GM20431 (cell line): ENCODE measurements at regions not wholly inside any gene's neighbourhood (a gene's known extent, or its start where the extent isn't known, plus 50 kb on each side); places are given as distances from the start of the nearest gene placed in this dataset.

Experiments used
- in situ Hi-C: fragments of 300-500 bp; cut with MseI, MboI; formaldehyde crosslinking; loops from one replicate; pipeline ENCODE4 v1.15.0; 2020; ENCODE audit warnings: low sequenced_read_pairs; ENCODE audit not compliant: unreplicated experiment

DNA sequence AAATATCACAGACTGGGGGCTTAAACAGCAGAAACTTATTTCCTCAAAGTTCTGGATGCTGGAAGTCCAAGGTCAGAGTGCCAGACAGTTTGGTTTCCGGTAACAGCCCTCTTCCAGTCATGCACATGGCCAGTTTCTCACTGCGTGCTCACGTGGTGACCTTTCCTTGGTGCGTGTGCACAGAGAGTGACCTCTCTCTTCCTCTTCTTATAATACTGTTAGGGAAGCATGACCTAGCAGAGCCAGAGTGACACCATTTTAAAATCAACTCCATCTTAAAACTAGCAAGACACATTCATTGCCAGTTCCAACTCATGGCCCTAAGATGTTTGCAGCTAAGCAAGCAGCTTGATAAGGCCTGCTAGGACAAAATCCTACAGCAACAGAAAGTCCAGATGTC lies 221.5 kb upstream of the DAAM1 start:
- in situ Hi-C loops, result no loop called here

DNA sequence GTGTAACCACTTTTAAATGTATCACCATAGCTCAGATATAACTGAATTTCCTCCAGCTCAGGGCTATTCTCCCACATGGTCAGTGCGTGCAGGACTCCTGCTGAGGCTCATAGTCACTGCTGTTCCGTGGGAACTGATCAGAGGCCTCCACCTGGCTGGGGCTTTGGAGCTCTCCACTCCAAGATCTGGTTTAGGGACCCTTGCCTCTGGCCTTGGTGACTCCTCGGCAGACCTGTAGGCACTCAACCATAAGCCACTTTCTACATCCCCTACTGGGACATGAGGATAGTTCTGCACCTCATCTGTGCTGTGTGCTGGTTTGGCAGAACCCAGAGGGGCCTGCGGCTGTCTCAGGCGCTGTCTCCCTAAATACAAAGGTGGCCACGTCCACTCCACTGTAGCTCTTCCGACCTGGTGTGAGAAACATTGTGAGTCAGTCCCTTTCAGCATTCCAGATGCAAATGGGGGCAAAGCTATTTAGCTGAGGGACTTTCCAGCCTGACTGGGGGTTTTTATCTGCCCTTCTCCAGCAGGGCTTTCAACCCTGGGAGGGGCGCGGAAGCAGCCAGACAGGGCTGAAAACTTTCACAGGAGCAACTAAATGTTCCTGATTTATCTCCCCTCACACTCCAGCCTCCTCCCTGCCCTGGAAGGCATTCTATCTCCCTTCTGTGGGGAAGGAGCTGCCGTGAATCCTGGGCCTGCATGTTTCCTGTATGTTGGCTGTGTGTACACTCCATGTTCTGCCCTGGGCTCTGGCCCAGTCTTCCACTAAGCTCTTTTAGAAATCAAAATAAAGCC lies 218.3 kb upstream of the DAAM1 start:
- in situ Hi-C loops, result no loop called here

- in situ Hi-C loops, result no loop called here
Measured at GRCh38 chr14:58972233-58973017, 216.0 kb upstream of the DAAM1 start.

DNA sequence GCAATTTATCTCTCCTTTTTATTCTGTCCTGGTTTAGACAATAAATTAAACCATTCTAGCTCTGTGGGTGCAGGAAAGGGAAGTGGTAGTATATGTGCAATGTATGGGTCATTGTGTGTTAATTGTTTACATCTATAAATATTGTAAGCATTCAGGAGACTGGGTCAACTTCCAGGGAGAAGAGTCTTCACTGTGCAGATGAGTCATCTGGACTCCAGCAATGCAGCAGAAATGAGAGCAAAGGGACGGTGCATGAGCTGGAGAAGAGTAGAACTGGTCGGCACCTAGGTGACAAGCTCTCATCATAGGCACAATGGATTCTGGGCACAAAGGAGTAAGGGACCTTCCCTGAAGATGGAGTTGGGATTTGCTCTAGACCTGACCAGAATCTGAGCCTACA lies 211.1 kb upstream of the DAAM1 start:
- in situ Hi-C loops, result no loop called here

DNA sequence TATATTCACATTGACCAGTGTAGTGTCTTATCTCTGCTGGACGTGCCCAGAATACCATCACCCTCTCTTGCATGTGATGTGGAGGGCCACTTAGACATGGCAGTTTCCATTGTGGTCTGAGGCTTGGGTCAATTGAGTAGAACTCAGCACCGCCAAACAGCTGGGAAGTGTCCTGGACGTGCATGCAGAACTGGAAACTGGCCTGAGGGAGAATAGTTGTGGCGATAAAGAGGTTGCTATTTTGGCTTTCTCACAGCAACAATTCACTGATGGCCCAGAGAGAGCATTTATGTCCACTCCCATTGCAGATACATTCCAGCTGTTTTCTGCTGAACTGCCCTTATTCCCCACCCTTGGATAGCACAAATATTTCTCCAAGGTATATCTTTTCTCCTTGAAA lies 210.1 kb upstream of the DAAM1 start:
- in situ Hi-C loops, result no loop called here

DNA sequence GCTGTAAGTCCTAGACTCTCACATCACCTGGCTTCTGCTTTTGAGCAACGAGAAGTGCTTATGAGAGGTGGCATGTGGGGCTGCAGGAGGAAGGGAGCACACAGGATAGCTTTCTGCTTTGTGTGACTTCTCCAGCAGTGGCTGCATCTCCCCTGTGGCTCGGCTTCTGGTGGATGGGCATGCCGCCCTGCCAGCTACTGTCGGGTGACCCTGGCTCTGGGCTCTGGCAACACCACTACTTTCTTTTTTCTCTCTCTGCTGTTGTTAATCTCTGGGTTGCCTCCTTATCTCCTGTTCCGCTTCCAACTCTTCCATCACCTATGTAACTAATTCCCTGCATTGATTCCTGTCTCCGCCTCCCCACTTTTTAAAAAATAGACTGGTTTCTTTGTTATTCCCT lies 209.1 kb upstream of the DAAM1 start:
- in situ Hi-C loops, result no loop called here

GRCh38 chr14:58981840-58982239 lies 206.6 kb upstream of the DAAM1 start:
- in situ Hi-C loops, result no loop called here

- in situ Hi-C loops, result no loop called here
Measured at GRCh38 chr14:58985786-58986185, 202.7 kb upstream of the DAAM1 start.

GRCh38 chr14:58987591-58987990 lies 200.9 kb upstream of the DAAM1 start:
- in situ Hi-C loops, result no loop called here

GRCh38 chr14:58992935-58993334 lies 195.5 kb upstream of the DAAM1 start:
- in situ Hi-C loops, result no loop called here

GRCh38 chr14:58994130-58994529 lies 194.3 kb upstream of the DAAM1 start:
- in situ Hi-C loops, result no loop called here

- in situ Hi-C loops, result loop anchor here (25.0 kb wide), 1 partner anchor 367 kb away; the partner anchor contains the start of gene DACT1
Measured at GRCh38 chr14:59004012-59004411, 184.5 kb upstream of the DAAM1 start.

- in situ Hi-C loops, result loop anchor here (25.0 kb wide), 1 partner anchor 369 kb away; the partner anchor contains the start of gene DACT1
Measured at GRCh38 chr14:59006179-59006578, 182.3 kb upstream of the DAAM1 start.

GRCh38 chr14:59009967-59010366 lies 178.5 kb upstream of the DAAM1 start:
- in situ Hi-C loops, result loop anchor here (25.0 kb wide), 1 partner anchor 373 kb away; the partner anchor contains the start of gene DACT1

- in situ Hi-C loops, result loop anchor here (25.0 kb wide), 1 partner anchor 376 kb away; the partner anchor contains the start of gene DACT1
Measured at GRCh38 chr14:59013672-59014298, 174.7 kb upstream of the DAAM1 start.

DNA sequence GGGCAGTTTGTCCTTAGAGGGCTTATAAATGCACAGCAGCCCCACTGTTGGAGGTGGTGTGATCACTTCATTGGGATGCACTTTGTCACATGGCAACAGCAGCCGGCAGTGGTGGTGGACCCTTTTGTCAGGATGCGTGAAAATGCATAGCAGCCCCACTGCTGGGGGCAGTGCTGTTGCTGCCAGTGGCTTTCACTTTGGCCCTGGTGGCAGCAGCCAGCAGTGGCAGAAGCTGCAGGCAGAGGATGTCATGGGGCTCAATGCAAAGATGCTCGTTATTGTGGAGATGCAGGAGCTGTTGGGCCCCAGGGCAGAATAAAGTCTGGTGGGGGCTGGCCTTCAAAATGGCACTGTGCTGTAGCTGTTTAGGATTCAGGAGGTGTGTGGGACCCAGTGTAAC lies 173.0 kb upstream of the DAAM1 start:
- in situ Hi-C loops, result loop anchor here (25.0 kb wide), 1 partner anchor 378 kb away; the partner anchor contains the start of gene DACT1

GRCh38 chr14:59017285-59017965 lies 171.0 kb upstream of the DAAM1 start:
- in situ Hi-C loops, result loop anchor here (25.0 kb wide), 1 partner anchor 380 kb away; the partner anchor contains the start of gene DACT1

GRCh38 chr14:59018460-59018859 lies 170.0 kb upstream of the DAAM1 start:
- in situ Hi-C loops, result loop anchor here (25.0 kb wide), 1 partner anchor 381 kb away; the partner anchor contains the start of gene DACT1

- in situ Hi-C loops, result loop anchor here (25.0 kb wide), 1 partner anchor 382 kb away; the partner anchor contains the start of gene DACT1
Measured at GRCh38 chr14:59018978-59019377, 169.5 kb upstream of the DAAM1 start.

DNA sequence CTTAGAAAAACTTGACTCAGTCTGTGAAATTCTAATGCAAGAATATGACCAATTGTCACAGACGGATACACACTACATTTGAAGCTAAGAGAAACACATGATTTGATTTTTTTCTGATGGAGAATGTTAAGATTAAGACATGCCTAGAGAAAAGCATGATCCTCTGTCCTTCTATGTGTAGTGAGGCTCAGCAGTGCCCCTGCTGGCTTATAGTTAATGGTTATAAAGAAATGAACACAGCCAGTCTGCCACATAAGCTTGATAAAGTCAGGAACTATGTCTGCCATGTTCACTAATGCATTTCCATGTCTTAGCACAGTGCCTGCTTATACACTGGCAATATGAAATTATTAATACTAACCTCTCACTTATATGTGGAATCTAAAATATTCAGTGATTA lies 168.1 kb upstream of the DAAM1 start:
- in situ Hi-C loops, result loop anchor here (25.0 kb wide), 1 partner anchor 383 kb away; the partner anchor contains the start of gene DACT1
